ENCODE measurements at regions not wholly inside any gene's neighbourhood (a gene's known extent, or its start where the extent isn't known, plus 50 kb on each side); places are given as distances from the start of the nearest gene placed in this dataset.

DNA sequence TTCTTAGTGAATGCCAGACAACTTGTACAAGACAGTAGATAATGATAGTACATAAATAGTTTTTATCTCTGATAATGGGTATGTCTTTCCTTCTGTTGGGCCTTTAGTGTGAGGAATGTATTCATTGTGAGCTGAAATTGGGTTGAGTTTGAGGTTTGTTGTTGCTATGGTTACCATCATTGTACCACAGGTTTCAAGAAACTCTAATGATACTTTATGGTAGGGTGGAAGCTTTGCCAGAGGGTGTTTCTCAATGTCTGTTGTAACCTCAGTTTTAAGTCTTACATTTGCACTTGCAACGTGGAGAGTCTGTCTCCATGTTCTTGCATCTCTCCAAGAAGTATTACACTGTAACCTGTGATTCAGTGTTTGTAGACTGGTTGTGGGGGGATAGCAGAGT is 1550.1 kb downstream of the MAT2B start:
- Histone ChIP-seq H3K27ac (no peak overlapping the region), H3K4me3 (no peak overlapping the region)
- DNase-seq (ENCODE audit: low spot score) = no peak
- TF ChIP-seq, protein P1, sequence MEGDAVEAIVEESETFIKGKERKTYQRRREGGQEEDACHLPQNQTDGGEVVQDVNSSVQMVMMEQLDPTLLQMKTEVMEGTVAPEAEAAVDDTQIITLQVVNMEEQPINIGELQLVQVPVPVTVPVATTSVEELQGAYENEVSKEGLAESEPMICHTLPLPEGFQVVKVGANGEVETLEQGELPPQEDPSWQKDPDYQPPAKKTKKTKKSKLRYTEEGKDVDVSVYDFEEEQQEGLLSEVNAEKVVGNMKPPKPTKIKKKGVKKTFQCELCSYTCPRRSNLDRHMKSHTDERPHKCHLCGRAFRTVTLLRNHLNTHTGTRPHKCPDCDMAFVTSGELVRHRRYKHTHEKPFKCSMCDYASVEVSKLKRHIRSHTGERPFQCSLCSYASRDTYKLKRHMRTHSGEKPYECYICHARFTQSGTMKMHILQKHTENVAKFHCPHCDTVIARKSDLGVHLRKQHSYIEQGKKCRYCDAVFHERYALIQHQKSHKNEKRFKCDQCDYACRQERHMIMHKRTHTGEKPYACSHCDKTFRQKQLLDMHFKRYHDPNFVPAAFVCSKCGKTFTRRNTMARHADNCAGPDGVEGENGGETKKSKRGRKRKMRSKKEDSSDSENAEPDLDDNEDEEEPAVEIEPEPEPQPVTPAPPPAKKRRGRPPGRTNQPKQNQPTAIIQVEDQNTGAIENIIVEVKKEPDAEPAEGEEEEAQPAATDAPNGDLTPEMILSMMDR (IDR thresholded peaks at IDR 0.05) = no peak

DNA sequence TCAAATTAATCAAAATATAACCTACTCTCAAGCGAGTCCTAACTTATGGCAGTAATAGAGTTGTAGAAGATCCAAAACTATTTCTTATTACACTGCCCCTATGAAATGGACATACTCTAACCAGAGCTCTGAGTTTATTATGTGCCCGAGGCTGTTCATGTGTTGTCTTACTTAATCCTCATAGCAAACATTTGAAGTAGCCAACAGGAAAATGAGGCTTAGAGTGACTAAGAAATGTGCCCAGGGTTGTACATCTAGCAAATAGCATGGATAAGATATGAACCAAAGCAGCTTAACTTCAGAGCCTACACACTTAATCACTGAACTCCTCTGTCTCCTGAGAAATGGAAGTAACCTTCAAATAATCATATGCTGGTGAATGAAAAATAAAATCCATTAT is 1551.7 kb downstream of the MAT2B start:
- no peak for DNase-seq (ENCODE audit: low spot score)
- no peak overlapping the region for H3K27ac ChIP-seq
- TF ChIP-seq, protein P1 (IDR thresholded peaks at IDR 0.05) = no peak
- H3K4me3 ChIP-seq = no peak overlapping the region

DNA sequence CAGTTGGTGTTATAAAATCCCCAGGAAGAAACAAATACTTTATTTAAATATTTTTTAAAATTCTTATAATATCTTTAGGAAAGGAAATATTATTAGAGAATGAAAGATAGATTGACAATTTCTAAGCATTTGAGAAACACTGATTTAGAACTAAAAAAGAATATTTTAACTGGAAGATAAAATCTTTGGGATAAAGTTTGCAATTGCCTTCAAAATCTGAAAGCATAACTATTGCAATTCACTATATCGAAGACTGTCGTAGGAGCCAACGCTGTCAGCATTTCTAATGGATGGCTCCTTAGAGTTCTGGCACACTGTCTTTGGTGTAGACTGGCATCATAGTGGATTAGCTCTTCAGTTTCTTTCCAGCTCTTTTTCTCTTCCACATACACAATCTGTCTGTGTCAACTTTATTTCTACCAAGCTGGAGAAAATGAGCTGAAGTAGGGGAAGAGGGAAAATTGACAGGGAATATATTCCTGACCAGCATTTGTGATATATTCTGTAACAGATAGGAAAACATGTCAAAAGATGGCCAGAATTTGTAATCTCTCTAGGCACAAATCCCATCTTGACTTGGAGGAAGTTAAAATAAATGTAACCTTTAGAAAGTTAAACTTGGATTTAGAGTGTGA is 1561.4 kb downstream of the MAT2B start:
- DNase-seq (ENCODE audit: low spot score) = no peak
- TF ChIP-seq, protein P1 (IDR thresholded peaks at IDR 0.05) = no peak
- no peak overlapping the region for H3K27ac ChIP-seq
- H3K4me3 ChIP-seq = no peak overlapping the region

DNA sequence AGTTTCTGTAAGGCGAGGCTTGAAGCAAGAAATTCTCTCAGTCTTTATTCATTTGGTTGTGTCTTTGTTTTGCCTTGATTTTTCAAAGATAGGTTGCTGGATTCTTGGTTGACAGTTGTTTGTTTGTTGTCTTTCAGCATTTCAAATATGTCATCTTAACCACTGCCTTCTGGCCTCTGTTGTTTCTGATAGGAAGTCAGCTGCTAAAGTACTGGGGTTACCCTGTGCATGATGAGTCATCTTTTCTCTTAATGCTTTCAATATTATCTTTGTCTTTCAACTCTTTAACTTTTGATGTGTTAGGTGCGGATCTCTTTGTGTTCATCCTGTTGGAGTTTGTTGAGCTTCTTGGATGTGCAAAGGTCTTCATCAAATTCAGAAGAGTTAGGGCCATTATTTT is 1571.3 kb downstream of the MAT2B start:
- Histone ChIP-seq H3K27ac (no peak overlapping the region), H3K4me3 (no peak overlapping the region)
- no peak for DNase-seq (ENCODE audit: low spot score)
- TF ChIP-seq, protein P1 (IDR thresholded peaks at IDR 0.05) = no peak

DNA sequence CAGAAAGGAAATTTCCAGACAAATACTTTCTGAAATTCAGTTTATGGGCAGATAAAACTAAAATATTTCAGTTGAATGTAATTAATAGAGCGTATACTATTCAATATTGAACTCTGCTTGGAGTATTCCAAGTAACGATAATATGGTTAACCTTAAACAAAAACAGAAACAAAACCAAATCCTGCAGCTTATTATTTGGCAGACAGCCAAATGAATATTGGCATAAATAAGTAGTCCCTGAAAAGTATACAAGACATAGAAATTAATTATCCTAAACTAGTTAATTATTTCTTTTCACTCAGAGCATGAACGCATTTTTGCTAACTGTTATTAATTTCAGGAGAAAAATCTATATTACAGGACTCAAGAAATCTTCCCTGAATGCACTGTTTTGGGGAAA is 1574.0 kb downstream of the MAT2B start:
- H3K27ac ChIP-seq = no peak overlapping the region
- no peak overlapping the region for H3K4me3 ChIP-seq
- no peak for DNase-seq (ENCODE audit: low spot score)
- TF ChIP-seq, protein P1 (IDR thresholded peaks at IDR 0.05) = no peak

DNA sequence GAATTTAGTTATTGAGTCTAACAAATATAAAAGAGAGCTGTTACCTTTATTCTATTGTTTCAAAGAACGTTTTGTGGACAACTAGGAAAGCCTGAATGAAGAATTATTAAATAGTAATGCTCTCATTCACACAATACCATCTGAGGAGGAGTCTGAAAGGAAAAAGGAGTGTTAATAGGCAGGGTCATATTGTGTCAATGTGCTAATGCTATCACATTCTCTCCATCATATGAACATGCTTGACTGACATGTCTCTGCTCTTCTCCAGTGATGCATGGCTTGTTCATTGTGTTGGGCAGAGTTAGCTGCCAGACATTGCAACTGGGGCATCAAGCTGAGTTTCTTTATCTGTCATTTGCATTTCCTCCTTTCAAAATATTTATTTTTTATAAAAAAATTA is 1578.0 kb downstream of the MAT2B start:
- DNase-seq (ENCODE audit: low spot score) = no peak
- Histone ChIP-seq H3K4me3 (no peak overlapping the region), H3K27ac (no peak overlapping the region)
- TF ChIP-seq, protein P1 (IDR thresholded peaks at IDR 0.05) = no peak

DNA sequence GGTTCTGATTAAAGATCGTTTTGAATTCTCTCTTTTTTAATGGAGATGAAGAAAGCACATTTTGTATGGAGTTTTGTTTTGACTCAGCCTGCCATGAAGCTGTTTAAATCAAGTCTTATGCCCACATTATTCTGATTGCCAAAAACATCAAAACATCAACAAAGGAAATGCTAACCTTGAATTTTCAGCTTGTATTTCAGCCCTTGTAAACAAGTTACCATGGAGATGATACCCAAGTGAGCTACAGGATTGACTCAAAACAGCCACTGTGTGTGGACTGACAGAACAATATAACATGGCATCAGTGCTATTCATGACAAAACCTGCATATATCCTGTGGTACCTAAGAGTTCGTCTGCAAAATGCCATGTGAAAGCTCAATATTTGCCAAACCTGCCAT is 1581.0 kb downstream of the MAT2B start:
- no peak for DNase-seq (ENCODE audit: low spot score)
- Histone ChIP-seq H3K27ac (no peak overlapping the region), H3K4me3 (no peak overlapping the region)
- TF ChIP-seq, protein P1 (IDR thresholded peaks at IDR 0.05) = no peak
